HepG2 (cell line): ENCODE measurements at regions not wholly inside any gene's neighbourhood (a gene's known extent, or its start where the extent isn't known, plus 50 kb on each side); places are given as distances from the start of the nearest gene placed in this dataset.
A peak's percentile ranks its signal among the peaks of the same experiment; 100 is the strongest.

Experiments used
- CAMTA2 ChIP-seq: sonication (generic); formaldehyde crosslinking; IDR thresholded peaks from 2 replicates; pipeline ENCODE4 v1.4.0; 2020; ENCODE audit warnings: mild to moderate bottlenecking, missing genetic modification reagents, borderline replicate concordance
- FOSL2 ChIP-seq: sonication (generic); formaldehyde crosslinking; IDR thresholded peaks from 2 replicates; pipeline ENCODE4 v1.4.0; 2020; ENCODE audit warnings: missing genetic modification reagents
- FOXJ3 ChIP-seq: sonication (generic); formaldehyde crosslinking; IDR thresholded peaks from 2 replicates; pipeline ENCODE4 v1.4.0; 2020; ENCODE audit warnings: missing genetic modification reagents, mild to moderate bottlenecking, borderline replicate concordance
- ISL2 ChIP-seq: sonication (generic); formaldehyde crosslinking; IDR thresholded peaks from 2 replicates; pipeline ENCODE4 v1.5.0; 2020; ENCODE audit warnings: missing genetic modification reagents
- KAT7 ChIP-seq: IDR thresholded peaks from 2 replicates; pipeline ENCODE4 v1.6.1; 2018; ENCODE audit warnings: borderline replicate concordance, missing compliant biosample characterization
- SAP130 ChIP-seq: IDR thresholded peaks from 2 replicates; pipeline ENCODE4 v1.6.1; 2016; ENCODE audit warnings: low read depth
- SIX4 ChIP-seq: sonication (generic); formaldehyde crosslinking; IDR thresholded peaks from 2 replicates; pipeline ENCODE4 v1.4.0; 2020; ENCODE audit warnings: missing genetic modification reagents
- SP5 ChIP-seq: IDR thresholded peaks from 2 replicates; pipeline ENCODE4 v1.6.1; 2016; ENCODE audit warnings: low read depth, borderline replicate concordance
- SRSF4 ChIP-seq: fragments of 200-400 bp; formaldehyde crosslinking; IDR thresholded peaks from one replicate; pipeline ENCODE4 v1.6.1; 2018; ENCODE audit warnings: mild to moderate bottlenecking, low read depth, low read length, moderate library complexity; ENCODE audit not compliant: poor library complexity, severe bottlenecking
- STAG1 ChIP-seq: sonication (generic); formaldehyde crosslinking; IDR thresholded peaks from 2 replicates; pipeline ENCODE4 v1.4.0; 2020; ENCODE audit warnings: missing genetic modification reagents
- ZMYM4 ChIP-seq: sonication (generic); formaldehyde crosslinking; IDR thresholded peaks from 2 replicates; pipeline ENCODE4 v1.8.1; 2023; ENCODE audit warnings: mild to moderate bottlenecking, missing genetic modification reagents
- ZNF263 ChIP-seq: sonication (generic); formaldehyde crosslinking; IDR thresholded peaks from 2 replicates; pipeline ENCODE4 v1.4.0; 2020; ENCODE audit warnings: missing genetic modification reagents
- ZNF383 ChIP-seq: sonication (generic); formaldehyde crosslinking; IDR thresholded peaks from 2 replicates; pipeline ENCODE4 v1.4.0; 2020; ENCODE audit warnings: missing genetic modification reagents, mild to moderate bottlenecking, borderline replicate concordance
- ZNF460 ChIP-seq: sonication (generic); formaldehyde crosslinking; IDR thresholded peaks from 2 replicates; pipeline ENCODE4 v1.5.1; 2020; ENCODE audit warnings: missing genetic modification reagents, mild to moderate bottlenecking, borderline replicate concordance
- ZNF550 ChIP-seq: sonication (generic); formaldehyde crosslinking; IDR thresholded peaks from 2 replicates; pipeline ENCODE4 v1.4.0; 2020; ENCODE audit warnings: mild to moderate bottlenecking, missing genetic modification reagents, borderline replicate concordance
- TF ChIP-seq, protein P1 (sequence below): IDR thresholded peaks from 2 replicates; pipeline ENCODE4 v1.6.1; 2016; ENCODE audit warnings: low read depth, control low read depth
- TF ChIP-seq, protein P2 (sequence below): sonication (generic); formaldehyde crosslinking; IDR thresholded peaks from 2 replicates; pipeline ENCODE4 v1.4.0; 2020; ENCODE audit warnings: missing genetic modification reagents
- TF ChIP-seq, protein P3 (sequence below): sonication (generic); formaldehyde crosslinking; IDR thresholded peaks from 2 replicates; pipeline ENCODE4 v1.4.0; 2020; ENCODE audit warnings: low read depth, mild to moderate bottlenecking, missing genetic modification reagents
- TF ChIP-seq, protein P4 (sequence below): sonication (generic); formaldehyde crosslinking; IDR thresholded peaks from 2 replicates; pipeline ENCODE4 v1.4.0; 2020; ENCODE audit warnings: mild to moderate bottlenecking, missing genetic modification reagents
- TF ChIP-seq, protein P5 (sequence below): sonication (generic); formaldehyde crosslinking; IDR thresholded peaks from 2 replicates; pipeline ENCODE4 v1.5.0; 2020; ENCODE audit warnings: missing genetic modification reagents, mild to moderate bottlenecking, borderline replicate concordance
- TF ChIP-seq, protein P6 (sequence below): sonication (generic); formaldehyde crosslinking; IDR thresholded peaks from 2 replicates; pipeline ENCODE4 v1.5.0; 2020; ENCODE audit warnings: missing genetic modification reagents

DNA sequence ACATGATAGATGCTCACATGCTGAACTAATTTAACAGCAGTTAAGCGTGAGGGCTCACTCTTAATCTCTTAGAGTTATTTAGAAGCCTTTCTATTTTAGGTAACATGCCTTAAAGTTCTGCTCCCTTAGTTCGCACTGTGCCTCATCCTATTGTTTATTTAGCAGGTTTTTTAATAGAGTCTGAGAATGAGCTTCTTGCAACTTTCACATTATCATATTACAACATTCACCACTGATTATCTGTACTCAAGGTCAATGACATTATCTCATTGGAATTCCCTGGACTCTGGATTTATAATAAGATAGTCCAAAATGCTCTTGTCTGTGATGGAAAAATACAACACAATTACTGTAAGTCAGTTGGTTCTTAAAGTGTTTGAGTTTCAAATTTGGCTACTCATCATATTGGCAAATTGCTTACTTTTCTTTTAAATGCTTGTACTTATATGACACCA is 183.6 kb upstream of the SLC38A2 start (continued):
- TF ChIP-seq SAP130 (CRISPR knock-in tag) (peak; percentile 37), ZMYM4 (CRISPR knock-in tag) (no peak), ZNF460 (no peak), ZNF263 (CRISPR knock-in tag) (no peak), SP5 (CRISPR knock-in tag) (no peak), ZNF383 (CRISPR knock-in tag) (no peak), KAT7 (CRISPR knock-in tag) (no peak), ISL2 (0 out of 2 replicates have a peak, but pooled peaks have one; percentile 14), FOSL2 (CRISPR knock-in tag) (no peak), SIX4 (CRISPR knock-in tag) (0 out of 2 replicates have a peak, but pooled peaks have one; percentile 17), STAG1 (no peak), SRSF4 (no peak), CAMTA2 (no peak), FOXJ3 (CRISPR knock-in tag) (no peak), ZNF550 (CRISPR knock-in tag) (no peak)
- TF ChIP-seq, protein P1, sequence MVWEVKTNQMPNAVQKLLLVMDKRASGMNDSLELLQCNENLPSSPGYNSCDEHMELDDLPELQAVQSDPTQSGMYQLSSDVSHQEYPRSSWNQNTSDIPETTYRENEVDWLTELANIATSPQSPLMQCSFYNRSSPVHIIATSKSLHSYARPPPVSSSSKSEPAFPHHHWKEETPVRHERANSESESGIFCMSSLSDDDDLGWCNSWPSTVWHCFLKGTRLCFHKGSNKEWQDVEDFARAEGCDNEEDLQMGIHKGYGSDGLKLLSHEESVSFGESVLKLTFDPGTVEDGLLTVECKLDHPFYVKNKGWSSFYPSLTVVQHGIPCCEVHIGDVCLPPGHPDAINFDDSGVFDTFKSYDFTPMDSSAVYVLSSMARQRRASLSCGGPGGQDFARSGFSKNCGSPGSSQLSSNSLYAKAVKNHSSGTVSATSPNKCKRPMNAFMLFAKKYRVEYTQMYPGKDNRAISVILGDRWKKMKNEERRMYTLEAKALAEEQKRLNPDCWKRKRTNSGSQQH (CRISPR knock-in tag) = no peak
- TF ChIP-seq, protein P2, sequence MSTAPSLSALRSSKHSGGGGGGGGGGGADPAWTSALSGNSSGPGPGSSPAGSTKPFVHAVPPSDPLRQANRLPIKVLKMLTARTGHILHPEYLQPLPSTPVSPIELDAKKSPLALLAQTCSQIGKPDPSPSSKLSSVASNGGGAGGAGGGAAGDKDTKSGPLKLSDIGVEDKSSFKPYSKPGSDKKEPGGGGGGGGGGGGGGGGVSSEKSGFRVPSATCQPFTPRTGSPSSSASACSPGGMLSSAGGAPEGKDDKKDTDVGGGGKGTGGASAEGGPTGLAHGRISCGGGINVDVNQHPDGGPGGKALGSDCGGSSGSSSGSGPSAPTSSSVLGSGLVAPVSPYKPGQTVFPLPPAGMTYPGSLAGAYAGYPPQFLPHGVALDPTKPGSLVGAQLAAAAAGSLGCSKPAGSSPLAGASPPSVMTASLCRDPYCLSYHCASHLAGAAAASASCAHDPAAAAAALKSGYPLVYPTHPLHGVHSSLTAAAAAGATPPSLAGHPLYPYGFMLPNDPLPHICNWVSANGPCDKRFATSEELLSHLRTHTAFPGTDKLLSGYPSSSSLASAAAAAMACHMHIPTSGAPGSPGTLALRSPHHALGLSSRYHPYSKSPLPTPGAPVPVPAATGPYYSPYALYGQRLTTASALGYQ (CRISPR knock-in tag) = no peak
- TF ChIP-seq, protein P3, sequence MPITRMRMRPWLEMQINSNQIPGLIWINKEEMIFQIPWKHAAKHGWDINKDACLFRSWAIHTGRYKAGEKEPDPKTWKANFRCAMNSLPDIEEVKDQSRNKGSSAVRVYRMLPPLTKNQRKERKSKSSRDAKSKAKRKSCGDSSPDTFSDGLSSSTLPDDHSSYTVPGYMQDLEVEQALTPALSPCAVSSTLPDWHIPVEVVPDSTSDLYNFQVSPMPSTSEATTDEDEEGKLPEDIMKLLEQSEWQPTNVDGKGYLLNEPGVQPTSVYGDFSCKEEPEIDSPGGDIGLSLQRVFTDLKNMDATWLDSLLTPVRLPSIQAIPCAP (CRISPR knock-in tag) = no peak
- TF ChIP-seq, protein P4, sequence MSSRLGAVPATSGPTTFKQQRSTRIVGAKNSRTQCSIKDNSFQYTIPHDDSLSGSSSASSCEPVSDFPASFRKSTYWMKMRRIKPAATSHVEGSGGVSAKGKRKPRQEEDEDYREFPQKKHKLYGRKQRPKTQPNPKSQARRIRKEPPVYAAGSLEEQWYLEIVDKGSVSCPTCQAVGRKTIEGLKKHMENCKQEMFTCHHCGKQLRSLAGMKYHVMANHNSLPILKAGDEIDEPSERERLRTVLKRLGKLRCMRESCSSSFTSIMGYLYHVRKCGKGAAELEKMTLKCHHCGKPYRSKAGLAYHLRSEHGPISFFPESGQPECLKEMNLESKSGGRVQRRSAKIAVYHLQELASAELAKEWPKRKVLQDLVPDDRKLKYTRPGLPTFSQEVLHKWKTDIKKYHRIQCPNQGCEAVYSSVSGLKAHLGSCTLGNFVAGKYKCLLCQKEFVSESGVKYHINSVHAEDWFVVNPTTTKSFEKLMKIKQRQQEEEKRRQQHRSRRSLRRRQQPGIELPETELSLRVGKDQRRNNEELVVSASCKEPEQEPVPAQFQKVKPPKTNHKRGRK (CRISPR knock-in tag) = no peak
- TF ChIP-seq, protein P5, sequence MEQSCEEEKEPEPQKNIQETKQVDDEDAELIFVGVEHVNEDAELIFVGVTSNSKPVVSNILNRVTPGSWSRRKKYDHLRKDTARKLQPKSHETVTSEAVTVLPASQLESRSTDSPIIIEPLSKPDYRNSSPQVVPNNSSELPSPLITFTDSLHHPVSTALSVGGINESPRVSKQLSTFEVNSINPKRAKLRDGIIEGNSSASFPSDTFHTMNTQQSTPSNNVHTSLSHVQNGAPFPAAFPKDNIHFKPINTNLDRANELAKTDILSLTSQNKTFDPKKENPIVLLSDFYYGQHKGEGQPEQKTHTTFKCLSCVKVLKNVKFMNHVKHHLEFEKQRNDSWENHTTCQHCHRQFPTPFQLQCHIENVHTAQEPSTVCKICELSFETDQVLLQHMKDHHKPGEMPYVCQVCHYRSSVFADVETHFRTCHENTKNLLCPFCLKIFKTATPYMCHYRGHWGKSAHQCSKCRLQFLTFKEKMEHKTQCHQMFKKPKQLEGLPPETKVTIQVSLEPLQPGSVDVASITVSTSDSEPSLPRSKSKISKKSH (CRISPR knock-in tag) = no peak
- TF ChIP-seq, protein P6, sequence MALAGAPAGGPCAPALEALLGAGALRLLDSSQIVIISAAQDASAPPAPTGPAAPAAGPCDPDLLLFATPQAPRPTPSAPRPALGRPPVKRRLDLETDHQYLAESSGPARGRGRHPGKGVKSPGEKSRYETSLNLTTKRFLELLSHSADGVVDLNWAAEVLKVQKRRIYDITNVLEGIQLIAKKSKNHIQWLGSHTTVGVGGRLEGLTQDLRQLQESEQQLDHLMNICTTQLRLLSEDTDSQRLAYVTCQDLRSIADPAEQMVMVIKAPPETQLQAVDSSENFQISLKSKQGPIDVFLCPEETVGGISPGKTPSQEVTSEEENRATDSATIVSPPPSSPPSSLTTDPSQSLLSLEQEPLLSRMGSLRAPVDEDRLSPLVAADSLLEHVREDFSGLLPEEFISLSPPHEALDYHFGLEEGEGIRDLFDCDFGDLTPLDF (CRISPR knock-in tag) = no peak
